ENCODE measurements at regions not wholly inside any gene's neighbourhood (a gene's known extent, or its start where the extent isn't known, plus 50 kb on each side); places are given as distances from the start of the nearest gene placed in this dataset.
"Not testable (repeated sequence)": the region's sequence is repeated elsewhere in the genome, so short reads cannot be mapped to it uniquely, and the experiment has no call there.

DNA sequence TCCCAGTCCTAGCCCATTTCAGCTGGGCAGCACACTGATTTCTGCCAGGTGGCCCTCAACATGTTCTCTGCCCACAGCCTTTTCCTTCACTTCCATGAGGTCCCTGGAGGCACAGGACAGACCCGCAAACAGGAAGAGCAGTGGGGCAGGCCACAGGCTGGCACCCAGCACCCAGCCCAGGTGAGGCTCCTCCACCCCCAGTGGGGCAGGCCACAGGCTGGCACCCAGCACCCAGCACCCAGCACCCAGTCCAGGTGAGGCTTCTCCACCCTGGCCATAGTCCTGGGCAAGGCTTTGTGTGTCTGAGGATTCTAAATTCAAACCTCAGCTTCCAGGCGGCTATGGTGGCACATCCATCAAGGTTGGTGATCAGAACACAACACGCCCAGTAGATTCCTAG, 1413.0 kb downstream of the BRD1 start:
- no peaks in the 10 kb centered on the region for H3K27me3 ChIP-seq
- H3K36me3 ChIP-seq, result no peaks in the 10 kb centered on the region
- TF ChIP-seq, protein P1, sequence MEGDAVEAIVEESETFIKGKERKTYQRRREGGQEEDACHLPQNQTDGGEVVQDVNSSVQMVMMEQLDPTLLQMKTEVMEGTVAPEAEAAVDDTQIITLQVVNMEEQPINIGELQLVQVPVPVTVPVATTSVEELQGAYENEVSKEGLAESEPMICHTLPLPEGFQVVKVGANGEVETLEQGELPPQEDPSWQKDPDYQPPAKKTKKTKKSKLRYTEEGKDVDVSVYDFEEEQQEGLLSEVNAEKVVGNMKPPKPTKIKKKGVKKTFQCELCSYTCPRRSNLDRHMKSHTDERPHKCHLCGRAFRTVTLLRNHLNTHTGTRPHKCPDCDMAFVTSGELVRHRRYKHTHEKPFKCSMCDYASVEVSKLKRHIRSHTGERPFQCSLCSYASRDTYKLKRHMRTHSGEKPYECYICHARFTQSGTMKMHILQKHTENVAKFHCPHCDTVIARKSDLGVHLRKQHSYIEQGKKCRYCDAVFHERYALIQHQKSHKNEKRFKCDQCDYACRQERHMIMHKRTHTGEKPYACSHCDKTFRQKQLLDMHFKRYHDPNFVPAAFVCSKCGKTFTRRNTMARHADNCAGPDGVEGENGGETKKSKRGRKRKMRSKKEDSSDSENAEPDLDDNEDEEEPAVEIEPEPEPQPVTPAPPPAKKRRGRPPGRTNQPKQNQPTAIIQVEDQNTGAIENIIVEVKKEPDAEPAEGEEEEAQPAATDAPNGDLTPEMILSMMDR (IDR thresholded peaks at IDR 0.05; ENCODE audit: low read depth, low read length), result no peak
- H3K27ac ChIP-seq, result no peak overlapping the region
- H3K4me1 ChIP-seq (ENCODE audit: low read depth), result no peaks in the 10 kb centered on the region
- no peaks in the 10 kb centered on the region for H3K9me3 ChIP-seq (ENCODE audit: low read depth)
- H3K4me3 ChIP-seq, result no peak overlapping the region
- DNase-seq (ENCODE audit: low read depth in 1 of 2, low spot score in 1 of 2), result no peak

DNA sequence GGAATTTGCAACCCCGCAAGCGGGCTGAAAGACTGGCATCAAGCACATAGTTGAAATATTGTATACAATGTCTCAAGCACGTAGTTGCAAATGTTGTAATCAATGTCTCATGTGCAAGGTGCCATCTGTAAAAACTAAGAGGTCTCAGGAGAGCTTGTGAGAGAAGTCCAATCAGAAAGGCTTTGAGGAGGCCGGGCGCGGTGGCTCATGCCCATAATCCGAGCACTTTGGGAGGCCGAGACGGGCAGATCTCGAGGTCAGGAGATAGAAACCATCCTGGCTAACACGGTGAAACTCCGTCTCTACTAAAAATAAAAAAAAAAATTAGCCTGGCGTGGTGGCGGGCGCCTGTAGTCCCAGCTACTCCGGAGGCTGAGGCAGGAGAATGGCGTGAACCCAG, 1414.7 kb downstream of the BRD1 start:
- H3K4me3 ChIP-seq; H3K36me3 ChIP-seq; H3K27me3 ChIP-seq; H3K9me3 ChIP-seq (ENCODE audit: low read depth); DNase-seq (ENCODE audit: low read depth in 1 of 2, low spot score in 1 of 2); H3K27ac ChIP-seq; H3K4me1 ChIP-seq (ENCODE audit: low read depth): not testable (repeated sequence)

DNA sequence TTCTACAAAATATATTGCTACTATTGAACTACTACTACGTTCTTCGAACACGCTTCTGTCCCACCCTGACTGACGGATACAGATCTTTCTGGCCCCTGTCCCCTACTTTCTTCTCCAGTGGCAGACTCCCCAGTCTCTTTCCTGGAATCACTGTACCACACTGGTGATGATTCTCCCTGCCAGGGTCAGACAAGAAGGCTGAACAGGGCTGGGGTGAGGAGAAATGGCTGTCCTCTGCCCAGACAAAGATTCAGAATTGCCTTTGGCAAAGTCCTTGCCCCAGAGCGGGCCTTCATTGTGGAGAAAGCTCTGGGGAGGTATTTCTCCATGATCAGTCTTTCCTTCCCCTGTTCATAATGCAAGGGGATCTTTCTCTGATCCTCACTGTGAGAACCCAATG, 1417.1 kb downstream of the BRD1 start:
- Histone ChIP-seq H3K27ac (no peak overlapping the region), H3K36me3 (no peaks in the 10 kb centered on the region), H3K27me3 (no peaks in the 10 kb centered on the region), H3K9me3 (ENCODE audit: low read depth) (no peaks in the 10 kb centered on the region), H3K4me1 (ENCODE audit: low read depth) (no peaks in the 10 kb centered on the region), H3K4me3 (no peak overlapping the region)
- no peak for DNase-seq (ENCODE audit: low read depth in 1 of 2, low spot score in 1 of 2)
- TF ChIP-seq, protein P1 (IDR thresholded peaks at IDR 0.05; ENCODE audit: low read depth, low read length), result no peak

DNA sequence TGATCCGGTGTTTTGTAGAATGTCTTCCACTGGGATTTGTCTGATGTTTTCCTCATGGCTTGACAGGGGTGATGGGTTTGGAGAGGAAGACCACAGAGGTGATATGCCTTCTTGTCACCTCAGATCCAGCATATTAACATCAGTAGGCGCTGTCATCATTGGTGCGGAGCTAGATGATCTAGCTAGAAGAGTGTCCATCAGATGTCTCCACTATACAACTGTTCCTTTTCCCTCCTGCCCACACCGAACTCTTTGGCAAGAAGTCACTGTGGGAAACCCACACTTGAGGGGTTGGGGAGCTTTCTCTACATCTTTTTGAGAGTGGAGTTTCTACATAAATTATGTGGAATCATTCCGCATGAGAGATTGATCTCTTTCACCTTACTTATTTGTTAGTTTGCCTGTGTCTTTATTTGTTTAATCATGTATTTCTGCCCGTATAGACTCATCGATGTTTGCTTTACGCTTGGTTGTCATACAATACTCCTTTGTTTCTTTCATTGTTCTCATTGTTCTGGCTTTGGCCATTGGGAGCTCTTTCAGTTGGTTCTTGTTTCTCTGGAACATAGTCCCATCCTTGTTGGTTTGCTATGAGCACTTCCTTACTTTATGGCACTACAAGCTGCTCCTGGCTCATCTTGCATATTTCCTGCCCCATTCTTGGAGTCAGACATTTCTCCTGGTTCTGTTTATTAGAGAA, 1420.3 kb downstream of the BRD1 start:
- no peaks in the 10 kb centered on the region for H3K36me3 ChIP-seq
- TF ChIP-seq, protein P1 (IDR thresholded peaks at IDR 0.05; ENCODE audit: low read depth, low read length), result no peak
- no peak overlapping the region for H3K4me3 ChIP-seq
- no peaks in the 10 kb centered on the region for H3K27me3 ChIP-seq
- H3K9me3 ChIP-seq (ENCODE audit: low read depth), result no peaks in the 10 kb centered on the region
- no peak overlapping the region for H3K27ac ChIP-seq
- no peaks in the 10 kb centered on the region for H3K4me1 ChIP-seq (ENCODE audit: low read depth)
- no peak for DNase-seq (ENCODE audit: low read depth in 1 of 2, low spot score in 1 of 2)

DNA sequence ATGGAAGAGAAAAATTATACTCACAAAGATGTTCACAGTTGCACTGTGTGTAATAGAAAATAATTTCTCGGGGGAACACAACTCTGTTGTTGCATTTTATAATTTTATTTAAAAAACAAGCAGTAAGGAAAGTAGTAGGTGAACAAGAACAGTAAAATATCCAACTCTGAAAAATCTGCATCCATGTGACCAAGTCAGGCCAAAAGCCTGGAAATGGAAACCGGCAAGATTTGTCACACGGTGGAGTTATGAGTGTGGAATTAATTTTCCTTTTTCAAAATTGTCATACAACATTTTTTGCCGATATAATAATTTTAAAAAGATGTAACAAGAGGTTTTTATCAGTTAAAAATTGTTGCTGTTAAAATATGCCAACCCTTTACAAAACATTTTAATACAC, 1421.5 kb downstream of the BRD1 start:
- DNase-seq (ENCODE audit: low read depth in 1 of 2, low spot score in 1 of 2), result no peak
- no peaks in the 10 kb centered on the region for H3K36me3 ChIP-seq
- no peak overlapping the region for H3K4me3 ChIP-seq
- H3K27ac ChIP-seq, result no peak overlapping the region
- H3K27me3 ChIP-seq, result no peaks in the 10 kb centered on the region
- no peaks in the 10 kb centered on the region for H3K4me1 ChIP-seq (ENCODE audit: low read depth)
- TF ChIP-seq, protein P1 (IDR thresholded peaks at IDR 0.05; ENCODE audit: low read depth, low read length), result no peak
- no peaks in the 10 kb centered on the region for H3K9me3 ChIP-seq (ENCODE audit: low read depth)

DNA sequence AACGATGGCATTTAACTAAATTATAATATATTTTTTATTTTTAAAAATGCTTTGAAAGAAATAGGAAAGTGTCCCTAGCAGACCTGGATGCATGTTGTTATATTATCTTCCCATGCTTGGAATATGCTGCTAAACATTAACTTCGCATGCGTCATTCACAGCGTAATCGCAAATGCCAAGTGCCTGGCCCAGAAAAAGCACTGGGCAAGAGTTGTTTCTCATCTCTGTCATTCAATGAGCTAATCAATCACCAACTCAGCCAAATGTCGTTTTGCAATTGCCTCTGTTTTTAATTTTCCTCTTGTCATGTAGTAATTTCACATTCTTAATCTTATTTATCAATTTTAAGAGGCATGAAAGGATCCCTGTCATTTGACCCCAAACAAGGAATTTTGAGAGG, 1421.9 kb downstream of the BRD1 start:
- Histone ChIP-seq H3K27ac (no peak overlapping the region), H3K4me3 (no peak overlapping the region), H3K27me3 (no peaks in the 10 kb centered on the region), H3K36me3 (no peaks in the 10 kb centered on the region), H3K9me3 (ENCODE audit: low read depth) (no peaks in the 10 kb centered on the region), H3K4me1 (ENCODE audit: low read depth) (no peaks in the 10 kb centered on the region)
- DNase-seq (ENCODE audit: low read depth in 1 of 2, low spot score in 1 of 2), result no peak
- TF ChIP-seq, protein P1 (IDR thresholded peaks at IDR 0.05; ENCODE audit: low read depth, low read length), result no peak
